AG04449 (cell line): ENCODE measurements at regions not wholly inside any gene's neighbourhood (a gene's known extent, or its start where the extent isn't known, plus 50 kb on each side); places are given as distances from the start of the nearest gene placed in this dataset.

ENCODE experiments used
- CTCF ChIA-PET: fragments of 350-600 bp; formaldehyde crosslinking; extraction: SDS; loops from one replicate; lab custom pipeline; 2021; ENCODE audit warnings: antibody characterized with exemption; lab: Yijun Ruan, JAX
- POLR2A ChIA-PET: fragments of 400-600, 350-600 bp; formaldehyde crosslinking; extraction: SDS; loops from one replicate; lab custom pipeline; 2020; ENCODE audit warnings: antibody characterized with exemption, inconsistent platforms; lab: Yijun Ruan, JAX
- DNase-seq: peaks from one replicate; pipeline ENCODE4 v3.0.0-alpha.2; 2010; ENCODE audit warnings: low read depth, low spot score
- H3K4me3 ChIP-seq: 2 replicates; pipeline ENCODE4 v1.5.1; 2011; ENCODE audit warnings: low read depth, mild to moderate bottlenecking, control low read depth, low read length
- TF ChIP-seq, protein P1 (sequence below): IDR thresholded peaks from one replicate; pipeline ENCODE4 v1.5.1; 2011; ENCODE audit warnings: mild to moderate bottlenecking, moderate library complexity, low read length, control low read depth, inconsistent platforms; ENCODE audit not compliant: insufficient read depth; ENCODE audit errors: missing control alignments

DNA sequence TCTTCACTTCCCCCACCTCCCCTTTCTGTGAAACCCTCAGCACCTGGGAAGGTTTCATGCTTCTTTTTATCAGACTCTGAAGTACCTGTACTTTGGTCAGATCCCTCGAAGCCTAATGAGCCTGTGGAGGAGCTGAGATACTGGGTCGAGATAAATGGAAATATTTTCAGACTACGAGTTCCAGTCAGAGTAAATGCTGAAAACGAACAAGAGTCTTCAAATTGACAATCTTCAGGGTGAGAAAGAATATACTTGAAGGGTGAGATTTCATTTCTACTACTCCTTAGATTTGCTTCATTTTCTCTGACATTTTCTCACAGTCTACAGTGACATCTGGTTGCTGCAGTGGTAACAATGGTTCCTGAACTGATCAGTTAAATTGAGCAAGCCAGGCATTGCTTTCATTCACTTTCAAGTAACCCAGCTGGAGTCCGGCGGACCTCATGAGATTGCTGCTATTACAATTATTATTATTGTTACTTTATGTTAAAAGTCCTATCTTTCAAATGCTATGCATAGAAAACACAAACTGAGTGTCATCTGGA lies 337.2 kb downstream of the VGLL3 start:
- CTCF ChIA-PET: no interaction called here
- H3K4me3 ChIP-seq: no peak overlapping the region
- no peak for DNase-seq
- POLR2A ChIA-PET: no interaction called here
- TF ChIP-seq, protein P1, sequence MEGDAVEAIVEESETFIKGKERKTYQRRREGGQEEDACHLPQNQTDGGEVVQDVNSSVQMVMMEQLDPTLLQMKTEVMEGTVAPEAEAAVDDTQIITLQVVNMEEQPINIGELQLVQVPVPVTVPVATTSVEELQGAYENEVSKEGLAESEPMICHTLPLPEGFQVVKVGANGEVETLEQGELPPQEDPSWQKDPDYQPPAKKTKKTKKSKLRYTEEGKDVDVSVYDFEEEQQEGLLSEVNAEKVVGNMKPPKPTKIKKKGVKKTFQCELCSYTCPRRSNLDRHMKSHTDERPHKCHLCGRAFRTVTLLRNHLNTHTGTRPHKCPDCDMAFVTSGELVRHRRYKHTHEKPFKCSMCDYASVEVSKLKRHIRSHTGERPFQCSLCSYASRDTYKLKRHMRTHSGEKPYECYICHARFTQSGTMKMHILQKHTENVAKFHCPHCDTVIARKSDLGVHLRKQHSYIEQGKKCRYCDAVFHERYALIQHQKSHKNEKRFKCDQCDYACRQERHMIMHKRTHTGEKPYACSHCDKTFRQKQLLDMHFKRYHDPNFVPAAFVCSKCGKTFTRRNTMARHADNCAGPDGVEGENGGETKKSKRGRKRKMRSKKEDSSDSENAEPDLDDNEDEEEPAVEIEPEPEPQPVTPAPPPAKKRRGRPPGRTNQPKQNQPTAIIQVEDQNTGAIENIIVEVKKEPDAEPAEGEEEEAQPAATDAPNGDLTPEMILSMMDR: no peak

GRCh38 chr3:86648087-86648486 lies 342.9 kb downstream of the VGLL3 start:
- POLR2A ChIA-PET: no interaction called here
- DNase-seq: no peak
- CTCF ChIA-PET: no interaction called here
- no peak overlapping the region for H3K4me3 ChIP-seq
- TF ChIP-seq, protein P1: no peak

- no peak overlapping the region for H3K4me3 ChIP-seq
- POLR2A ChIA-PET: no interaction called here
- CTCF ChIA-PET: no interaction called here
- no peak for DNase-seq
- TF ChIP-seq, protein P1: no peak
Measured at GRCh38 chr3:86645756-86646155, 345.2 kb downstream of the VGLL3 start.

DNA sequence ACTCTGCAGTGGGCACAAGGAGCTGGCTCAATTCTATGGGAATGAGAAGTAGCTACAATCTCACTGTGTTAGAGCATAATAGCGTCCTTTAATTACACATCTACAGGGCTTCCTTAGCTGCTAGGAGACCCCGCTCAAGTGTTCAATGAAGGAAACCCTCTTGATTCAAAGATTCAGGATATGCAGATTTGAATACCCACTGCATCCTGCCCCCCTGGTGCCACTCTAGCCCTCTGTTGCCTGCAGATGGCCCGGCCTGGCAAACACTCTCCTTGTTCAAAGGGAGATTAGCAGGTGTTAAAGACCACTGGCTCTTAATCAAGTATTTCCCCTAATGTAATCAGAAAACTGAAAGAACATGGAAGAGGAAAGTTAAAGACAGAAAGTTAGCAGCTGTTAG lies 356.6 kb downstream of the VGLL3 start:
- TF ChIP-seq, protein P1: no peak
- no peak overlapping the region for H3K4me3 ChIP-seq
- CTCF ChIA-PET: no interaction called here
- POLR2A ChIA-PET: no interaction called here
- no peak for DNase-seq

DNA sequence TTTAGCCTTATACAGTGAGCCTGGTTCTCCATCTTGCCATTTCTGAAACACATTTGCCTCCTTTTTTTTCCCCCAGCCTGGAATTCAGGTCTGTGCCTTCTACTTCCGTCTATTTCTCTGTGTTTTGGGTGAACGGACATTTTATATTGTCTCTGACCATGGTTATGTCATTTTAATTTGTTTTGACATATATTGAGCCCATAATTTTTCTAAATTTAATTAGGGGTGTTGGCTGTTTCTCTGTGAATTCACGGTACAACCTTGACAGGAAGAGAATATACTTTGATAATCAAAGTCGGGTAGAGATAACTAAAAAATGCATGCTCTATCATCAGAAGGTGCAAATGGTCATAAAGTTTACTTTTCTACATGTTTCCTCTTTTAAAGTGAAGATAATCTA lies 361.4 kb downstream of the VGLL3 start:
- DNase-seq: no peak
- no peak overlapping the region for H3K4me3 ChIP-seq
- POLR2A ChIA-PET: no interaction called here
- TF ChIP-seq, protein P1: no peak
- CTCF ChIA-PET: no interaction called here

GRCh38 chr3:86624192-86624591 lies 366.8 kb downstream of the VGLL3 start:
- ChIA-PET POLR2A (no interaction called here), CTCF (no interaction called here)
- TF ChIP-seq, protein P1: no peak
- no peak overlapping the region for H3K4me3 ChIP-seq
- DNase-seq: no peak
